ENCODE measurements at regions not wholly inside any gene's neighbourhood (a gene's known extent, or its start where the extent isn't known, plus 50 kb on each side); places are given as distances from the start of the nearest gene placed in this dataset.

DNA sequence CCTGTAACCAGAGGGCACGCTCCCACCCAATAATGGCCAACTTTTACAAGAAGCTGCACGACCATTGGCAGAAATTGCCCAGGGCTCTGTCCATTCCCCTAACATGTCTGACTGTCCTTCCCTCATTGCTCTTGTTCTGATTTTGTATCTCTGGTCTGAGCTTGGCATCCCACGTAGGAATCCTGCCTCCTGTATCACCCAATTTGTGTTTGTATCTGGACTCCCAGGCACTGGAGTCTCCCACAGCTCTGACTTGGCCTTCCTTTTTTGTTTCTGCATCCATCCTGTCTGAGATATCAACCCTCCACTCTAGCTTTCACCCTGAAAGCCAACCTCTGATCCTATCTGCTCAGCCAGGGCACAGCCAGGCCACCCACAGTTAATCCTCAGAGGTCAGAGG is 259.8 kb downstream of the FBXO15 start:
- peaks cover 21% of the 10 kb centered on the region for H3K4me1 Mint-ChIP-seq (ENCODE audit: low read depth, unreplicated experiment)
- CTCF ChIA-PET: no interaction called here
- no peak for TF ChIP-seq CTCF (IDR thresholded peaks at IDR 0.05; ENCODE audit: unreplicated experiment)
- H3K9me3 Mint-ChIP-seq (ENCODE audit: low read depth, unreplicated experiment): no peaks in the 10 kb centered on the region
- no peak overlapping the region for H3K27ac Mint-ChIP-seq (ENCODE audit: unreplicated experiment)
- BruUV-seq (replicated peaks): no TSS peak
- intact Hi-C loops (cut with micrococcal nuclease; ENCODE audit: unreplicated experiment): no loop called here
- H3K36me3 Mint-ChIP-seq (ENCODE audit: insufficient read depth, unreplicated experiment): peaks cover 10% of the 10 kb centered on the region
- no peak overlapping the region for H3K4me3 Mint-ChIP-seq (ENCODE audit: low read depth, unreplicated experiment)
- H3K27me3 Mint-ChIP-seq (ENCODE audit: unreplicated experiment): no peaks in the 10 kb centered on the region
- no peak for DNase-seq

GRCh38 chr18:73884868-73885267 is 262.8 kb downstream of the FBXO15 start:
- H3K27ac Mint-ChIP-seq (ENCODE audit: unreplicated experiment): no peak overlapping the region
- peaks cover 36% of the 10 kb centered on the region for H3K4me1 Mint-ChIP-seq (ENCODE audit: low read depth, unreplicated experiment)
- H3K27me3 Mint-ChIP-seq (ENCODE audit: unreplicated experiment): no peaks in the 10 kb centered on the region
- no peak overlapping the region for H3K4me3 Mint-ChIP-seq (ENCODE audit: low read depth, unreplicated experiment)
- CTCF ChIA-PET: interaction anchor here (0.7 kb wide), 1 partner anchor 35 kb away, joined by 3 read pairs; no protein-coding TSS in a partner anchor
- no peak for TF ChIP-seq CTCF (IDR thresholded peaks at IDR 0.05; ENCODE audit: unreplicated experiment)
- intact Hi-C loops (cut with micrococcal nuclease; ENCODE audit: unreplicated experiment): no loop called here
- no TSS peak for BruUV-seq (replicated peaks)
- DNase-seq: no peak
- H3K9me3 Mint-ChIP-seq (ENCODE audit: low read depth, unreplicated experiment): no peaks in the 10 kb centered on the region
- H3K36me3 Mint-ChIP-seq (ENCODE audit: insufficient read depth, unreplicated experiment): peaks cover 5% of the 10 kb centered on the region

- peaks cover 41% of the 10 kb centered on the region for H3K4me1 Mint-ChIP-seq (ENCODE audit: low read depth, unreplicated experiment)
- intact Hi-C loops (cut with micrococcal nuclease; ENCODE audit: unreplicated experiment): no loop called here
- TF ChIP-seq CTCF (IDR thresholded peaks at IDR 0.05; ENCODE audit: unreplicated experiment): no peak
- no peaks in the 10 kb centered on the region for H3K9me3 Mint-ChIP-seq (ENCODE audit: low read depth, unreplicated experiment)
- H3K27ac Mint-ChIP-seq (ENCODE audit: unreplicated experiment): no peak overlapping the region
- CTCF ChIA-PET: no interaction called here
- peaks cover 5% of the 10 kb centered on the region for H3K36me3 Mint-ChIP-seq (ENCODE audit: insufficient read depth, unreplicated experiment)
- no TSS peak for BruUV-seq (replicated peaks)
- no peak overlapping the region for H3K4me3 Mint-ChIP-seq (ENCODE audit: low read depth, unreplicated experiment)
- no peaks in the 10 kb centered on the region for H3K27me3 Mint-ChIP-seq (ENCODE audit: unreplicated experiment)
- DNase-seq: no peak
These were observed 266.2 kb downstream of the FBXO15 start for GRCh38 chr18:73881396-73881917.

DNA sequence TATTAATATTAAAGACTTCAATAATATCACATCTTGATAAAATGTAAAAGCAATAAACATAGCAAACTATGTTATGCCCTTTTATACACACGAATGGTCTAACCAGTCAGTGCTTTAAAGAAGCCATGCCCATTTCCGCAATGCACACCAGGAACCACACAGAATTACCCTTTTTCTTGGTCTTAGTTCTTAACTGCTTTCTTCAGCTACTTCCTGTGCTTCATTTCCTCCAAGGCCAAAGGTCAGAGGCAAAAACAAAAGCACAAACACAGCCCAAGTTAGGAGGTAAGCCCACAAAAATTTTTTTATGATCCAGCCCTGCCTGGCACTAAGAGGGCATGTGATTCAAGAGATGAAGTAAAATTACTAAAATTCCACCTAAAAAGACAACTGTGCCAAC is 267.2 kb downstream of the FBXO15 start:
- Mint-ChIP-seq H3K9me3 (ENCODE audit: low read depth, unreplicated experiment) (no peaks in the 10 kb centered on the region), H3K4me1 (ENCODE audit: low read depth, unreplicated experiment) (peaks cover 41% of the 10 kb centered on the region), H3K27ac (ENCODE audit: unreplicated experiment) (no peak overlapping the region), H3K27me3 (ENCODE audit: unreplicated experiment) (no peaks in the 10 kb centered on the region), H3K36me3 (ENCODE audit: insufficient read depth, unreplicated experiment) (peaks cover 5% of the 10 kb centered on the region), H3K4me3 (ENCODE audit: low read depth, unreplicated experiment) (no peak overlapping the region)
- no peak for TF ChIP-seq CTCF (IDR thresholded peaks at IDR 0.05; ENCODE audit: unreplicated experiment)
- no TSS peak for BruUV-seq (replicated peaks)
- intact Hi-C loops (cut with micrococcal nuclease; ENCODE audit: unreplicated experiment): no loop called here
- DNase-seq: no peak
- CTCF ChIA-PET: no interaction called here

Measured in Calu3 (cell line).